ENCODE measurements at regions not wholly inside any gene's neighbourhood (a gene's known extent, or its start where the extent isn't known, plus 50 kb on each side); places are given as distances from the start of the nearest gene placed in this dataset.

DNA sequence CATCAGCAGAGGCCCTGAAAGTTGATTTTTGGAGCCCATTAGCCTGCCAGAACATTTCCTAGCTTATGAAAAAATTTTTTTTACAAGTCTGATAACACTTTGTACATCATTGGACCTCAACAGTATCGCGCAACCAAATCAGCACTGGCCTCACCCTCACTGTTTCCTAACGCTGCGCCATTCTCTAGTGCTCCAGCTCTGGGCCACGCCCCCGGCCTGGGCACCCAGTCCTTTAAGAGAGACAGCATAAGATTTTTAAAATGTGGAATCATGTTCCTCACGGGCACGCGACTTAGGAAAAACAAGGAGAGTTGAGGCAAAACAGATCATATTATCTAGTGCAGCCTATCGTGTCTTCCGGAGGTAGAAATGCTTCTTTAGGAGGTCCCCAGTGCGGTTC is 114.5 kb downstream of the BOD1 start:
- H3K27me3 ChIP-seq, result no peaks in the 10 kb centered on the region
- TF ChIP-seq POLR2A (IDR thresholded peaks at IDR 0.05), result no peak
- TF ChIP-seq, protein P1, sequence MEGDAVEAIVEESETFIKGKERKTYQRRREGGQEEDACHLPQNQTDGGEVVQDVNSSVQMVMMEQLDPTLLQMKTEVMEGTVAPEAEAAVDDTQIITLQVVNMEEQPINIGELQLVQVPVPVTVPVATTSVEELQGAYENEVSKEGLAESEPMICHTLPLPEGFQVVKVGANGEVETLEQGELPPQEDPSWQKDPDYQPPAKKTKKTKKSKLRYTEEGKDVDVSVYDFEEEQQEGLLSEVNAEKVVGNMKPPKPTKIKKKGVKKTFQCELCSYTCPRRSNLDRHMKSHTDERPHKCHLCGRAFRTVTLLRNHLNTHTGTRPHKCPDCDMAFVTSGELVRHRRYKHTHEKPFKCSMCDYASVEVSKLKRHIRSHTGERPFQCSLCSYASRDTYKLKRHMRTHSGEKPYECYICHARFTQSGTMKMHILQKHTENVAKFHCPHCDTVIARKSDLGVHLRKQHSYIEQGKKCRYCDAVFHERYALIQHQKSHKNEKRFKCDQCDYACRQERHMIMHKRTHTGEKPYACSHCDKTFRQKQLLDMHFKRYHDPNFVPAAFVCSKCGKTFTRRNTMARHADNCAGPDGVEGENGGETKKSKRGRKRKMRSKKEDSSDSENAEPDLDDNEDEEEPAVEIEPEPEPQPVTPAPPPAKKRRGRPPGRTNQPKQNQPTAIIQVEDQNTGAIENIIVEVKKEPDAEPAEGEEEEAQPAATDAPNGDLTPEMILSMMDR (IDR thresholded peaks at IDR 0.05), result no peak
- no peaks in the 10 kb centered on the region for H3K9me3 ChIP-seq
- H3K4me3 ChIP-seq, result no peak overlapping the region
- no peaks in the 10 kb centered on the region for H3K4me1 ChIP-seq
- H3K36me3 ChIP-seq, result no peaks in the 10 kb centered on the region
- intact Hi-C loops (cut with DNase I; ENCODE audit: low total_unique reads), result no loop called here
- H3K27ac ChIP-seq, result no peak overlapping the region
- DNase-seq, result no peak

DNA sequence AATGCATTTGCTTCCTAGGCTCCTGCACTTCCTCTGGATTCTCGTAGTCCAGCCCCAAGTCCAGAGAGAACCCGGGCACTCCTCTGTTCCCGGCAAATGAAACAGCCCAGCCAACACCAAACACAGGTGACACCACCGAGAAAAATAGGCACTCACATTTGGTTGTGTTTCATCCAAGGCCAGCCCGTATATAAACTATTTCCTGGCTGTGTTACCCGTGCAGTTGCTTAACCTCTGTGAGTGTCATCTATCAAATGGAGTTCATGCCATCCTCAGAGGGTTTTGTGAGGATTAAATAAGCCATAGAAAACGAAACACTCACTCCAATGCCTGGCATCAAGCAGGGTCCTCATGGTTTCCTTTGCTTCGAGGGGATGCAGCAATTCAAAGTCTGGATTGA is 115.2 kb downstream of the BOD1 start:
- Histone ChIP-seq H3K36me3 (no peaks in the 10 kb centered on the region), H3K4me3 (no peak overlapping the region), H3K27ac (no peak overlapping the region), H3K9me3 (no peaks in the 10 kb centered on the region), H3K27me3 (no peaks in the 10 kb centered on the region), H3K4me1 (no peaks in the 10 kb centered on the region)
- no peak for TF ChIP-seq POLR2A (IDR thresholded peaks at IDR 0.05)
- TF ChIP-seq, protein P1 (IDR thresholded peaks at IDR 0.05), result no peak
- no peak for DNase-seq
- intact Hi-C loops (cut with DNase I; ENCODE audit: low total_unique reads), result no loop called here

DNA sequence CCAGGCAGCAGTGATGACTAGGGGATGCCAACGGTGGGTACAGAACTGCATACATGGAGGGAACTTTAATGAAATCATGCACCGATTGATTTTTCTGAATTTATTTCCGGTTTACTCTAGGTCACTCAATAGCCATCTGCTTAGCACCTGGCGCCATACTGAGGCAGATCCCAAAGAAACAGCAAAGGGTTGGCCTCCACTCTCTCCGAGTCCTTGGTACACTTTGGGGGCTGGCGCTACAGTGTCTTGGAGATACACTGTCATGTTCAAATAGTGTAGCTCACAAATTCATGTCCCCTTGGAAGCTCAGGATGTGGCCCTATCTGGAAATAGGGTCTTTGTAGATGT is 116.3 kb downstream of the BOD1 start:
- intact Hi-C loops (cut with DNase I; ENCODE audit: low total_unique reads), result no loop called here
- H3K27ac ChIP-seq, result no peak overlapping the region
- H3K4me1 ChIP-seq, result no peaks in the 10 kb centered on the region
- H3K9me3 ChIP-seq, result no peaks in the 10 kb centered on the region
- TF ChIP-seq POLR2A (IDR thresholded peaks at IDR 0.05), result no peak
- TF ChIP-seq, protein P1 (IDR thresholded peaks at IDR 0.05), result no peak
- DNase-seq, result no peak
- H3K4me3 ChIP-seq, result no peak overlapping the region
- H3K36me3 ChIP-seq, result no peaks in the 10 kb centered on the region
- no peaks in the 10 kb centered on the region for H3K27me3 ChIP-seq

DNA sequence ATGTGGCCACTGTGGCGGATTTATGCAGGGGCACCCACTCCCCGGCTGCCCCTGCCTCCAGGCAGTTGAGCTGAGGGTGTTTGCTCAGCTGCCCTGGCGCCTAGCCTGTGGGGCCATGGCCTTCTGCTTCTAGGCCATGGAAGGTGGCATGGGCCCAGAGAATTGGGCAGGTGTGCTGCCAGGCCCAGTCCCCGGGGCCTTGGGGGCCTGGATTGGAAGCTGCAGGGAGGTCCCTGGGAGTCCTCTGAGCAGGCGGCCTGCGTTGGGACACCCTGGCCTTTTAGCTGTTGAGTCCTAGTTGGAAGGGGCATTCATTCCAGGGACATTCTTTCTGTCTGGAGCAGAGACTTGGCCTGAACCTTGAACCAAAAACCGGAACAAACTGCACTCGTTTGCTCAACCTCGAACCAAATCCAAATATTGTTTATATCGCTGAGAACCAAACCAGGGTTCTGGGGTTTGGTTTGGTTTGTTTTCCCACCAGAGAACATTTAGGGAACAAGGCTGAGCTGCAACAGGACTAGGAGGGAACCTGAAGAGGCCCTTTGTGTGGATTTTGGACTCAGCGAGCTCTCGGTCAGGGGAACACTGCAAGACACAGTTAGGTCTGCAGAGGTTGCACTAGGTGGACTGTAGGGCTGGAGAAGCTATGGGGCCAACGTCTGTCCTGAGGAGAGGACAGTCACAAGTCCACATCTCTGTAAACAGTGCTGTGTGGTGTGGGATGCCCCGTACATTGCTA is 116.8 kb downstream of the BOD1 start:
- Histone ChIP-seq H3K9me3 (no peaks in the 10 kb centered on the region), H3K36me3 (no peaks in the 10 kb centered on the region), H3K27me3 (no peaks in the 10 kb centered on the region), H3K27ac (no peak overlapping the region), H3K4me1 (no peaks in the 10 kb centered on the region), H3K4me3 (no peak overlapping the region)
- no peak for DNase-seq
- no peak for TF ChIP-seq POLR2A (IDR thresholded peaks at IDR 0.05)
- TF ChIP-seq, protein P1 (IDR thresholded peaks at IDR 0.05), result no peak
- intact Hi-C loops (cut with DNase I; ENCODE audit: low total_unique reads), result no loop called here

DNA sequence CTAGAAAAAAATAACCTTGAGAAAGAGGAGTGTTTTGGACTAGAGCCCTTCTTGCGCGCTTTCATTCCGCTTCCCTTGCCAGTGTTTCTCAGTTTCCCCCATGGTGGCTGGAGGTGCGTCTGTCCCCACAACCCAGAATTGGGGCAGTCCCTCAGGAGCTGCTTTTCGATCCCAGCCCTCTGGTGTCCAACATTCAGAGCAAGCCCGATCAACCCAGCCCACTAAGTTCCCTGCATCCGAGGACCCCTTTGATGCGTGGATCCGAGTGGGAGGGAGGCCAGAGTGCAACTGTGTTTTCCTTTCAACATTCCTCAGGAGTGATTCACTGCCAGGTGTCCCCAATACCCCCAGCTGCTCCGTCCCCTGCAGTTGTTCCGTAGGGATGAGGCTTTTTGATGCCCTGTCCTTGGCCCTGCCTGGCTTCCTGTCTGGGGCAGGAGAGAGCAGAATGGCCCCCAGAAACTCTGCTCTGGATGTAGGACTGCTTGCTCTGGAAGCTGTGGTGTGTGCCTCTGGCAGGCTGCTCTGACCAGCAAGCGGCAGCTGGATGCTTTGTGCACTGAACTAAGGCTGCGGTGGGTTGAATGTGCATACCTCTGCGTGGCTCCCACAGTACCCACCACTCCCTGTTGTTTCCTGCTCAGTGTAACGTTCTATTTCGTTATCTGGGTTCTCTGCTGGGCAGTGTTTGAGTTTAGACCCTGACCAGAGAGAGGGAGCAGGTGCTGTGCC is 117.5 kb downstream of the BOD1 start:
- intact Hi-C loops (cut with DNase I; ENCODE audit: low total_unique reads), result no loop called here
- Histone ChIP-seq H3K4me3 (no peak overlapping the region), H3K4me1 (no peaks in the 10 kb centered on the region), H3K9me3 (no peaks in the 10 kb centered on the region), H3K27me3 (no peaks in the 10 kb centered on the region), H3K36me3 (no peaks in the 10 kb centered on the region), H3K27ac (no peak overlapping the region)
- DNase-seq, result no peak
- TF ChIP-seq POLR2A (IDR thresholded peaks at IDR 0.05), result no peak
- TF ChIP-seq, protein P1 (IDR thresholded peaks at IDR 0.05), result no peak
